Common myeloid progenitor, CD34-positive (primary cell): ENCODE measurements at regions not wholly inside any gene's neighbourhood (a gene's known extent, or its start where the extent isn't known, plus 50 kb on each side); places are given as distances from the start of the nearest gene placed in this dataset.

ENCODE experiments used
- CTCF ChIA-PET: fragments of 350-600 bp; sonication (Branson Sonifier 250); formaldehyde crosslinking; loops from one replicate; lab custom pipeline; 2021; ENCODE audit warnings: antibody characterized with exemption; lab: Charles Lee
- POLR2A ChIA-PET: fragments of 350-600 bp; sonication (Branson Sonifier 250); formaldehyde crosslinking; loops from one replicate; lab custom pipeline; 2021; ENCODE audit warnings: antibody characterized with exemption; lab: Charles Lee
- DNase-seq, 3 donors: peaks; one replicate each; pipeline versions ENCODE4 v3.0.0 to v3.0.0-alpha.2; 2013
- H3K27ac ChIP-seq, 2 experiments: 1 replicate in 1 of 2; 2 replicates in 1 of 2; pipeline ENCODE4 v1.7.0; 2013; ENCODE audit warnings: inconsistent platforms in 2 of 2, low read length in 2 of 2, mild to moderate bottlenecking in 2 of 2, low read depth in 1 of 2, moderate library complexity in 1 of 2; ENCODE audit not compliant: severe bottlenecking in 2 of 2, insufficient read depth in 1 of 2, poor library complexity in 1 of 2
- H3K27me3 ChIP-seq, 5 experiments: replicated peaks in 2 of 5; 1 replicate in 3 of 5; 2 replicates in 2 of 5; pipeline versions ENCODE4 v1.6.1 to v1.7.0; 2013; ENCODE audit warnings: low read length in 4 of 5, mild to moderate bottlenecking in 2 of 5, moderate library complexity in 2 of 5, inconsistent platforms in 1 of 5; ENCODE audit not compliant: insufficient read depth in 5 of 5, control insufficient read depth in 4 of 5
- H3K36me3 ChIP-seq, 4 experiments: 1 replicate in 2 of 4; 2 replicates in 2 of 4; pipeline versions ENCODE4 v1.6.1 to v1.7.0; 2013; ENCODE audit warnings: low read length in 3 of 4, control low read depth in 1 of 4, mild to moderate bottlenecking in 1 of 4; ENCODE audit not compliant: control insufficient read depth in 4 of 4, insufficient read depth in 4 of 4
- H3K4me1 ChIP-seq, 4 experiments: 1 replicate in 3 of 4; 2 replicates in 1 of 4; pipeline versions ENCODE4 v1.6.1 to v1.7.1; 2013; ENCODE audit warnings: low read length in 3 of 4, mild to moderate bottlenecking in 3 of 4, control low read depth in 1 of 4, inconsistent platforms in 1 of 4, moderate library complexity in 1 of 4; ENCODE audit not compliant: control insufficient read depth in 4 of 4, insufficient read depth in 4 of 4; ENCODE audit errors: control extremely low read depth in 1 of 4
- H3K4me3 ChIP-seq, 7 experiments: 1 replicate in 4 of 7; 2 replicates in 3 of 7; pipeline versions ENCODE4 v1.5.1 to v1.7.0; 2013; ENCODE audit warnings: mild to moderate bottlenecking in 7 of 7, low read length in 6 of 7, moderate library complexity in 6 of 7, inconsistent platforms in 2 of 7, low read depth in 2 of 7, control low read depth in 1 of 7; ENCODE audit not compliant: insufficient read depth in 4 of 7, control insufficient read depth in 1 of 7; ENCODE audit errors: extremely low read depth in 1 of 7
- H3K9me3 ChIP-seq, 5 experiments: 1 replicate in 4 of 5; 2 replicates in 1 of 5; pipeline versions ENCODE4 v1.6.1 to v1.7.1; 2013; ENCODE audit warnings: low read length in 4 of 5, mild to moderate bottlenecking in 2 of 5, inconsistent platforms in 1 of 5, low read depth in 1 of 5, moderate library complexity in 1 of 5; ENCODE audit not compliant: control insufficient read depth in 4 of 5, insufficient read depth in 2 of 5; ENCODE audit errors: control extremely low read depth in 1 of 5
- WGBS: methylation state at CpG from one replicate; pipeline ENCODE4 v1.1.5; 2013; ENCODE audit not compliant: insufficient coverage; 5-methylcytosine and 5-hydroxymethylcytosine counted together

DNA sequence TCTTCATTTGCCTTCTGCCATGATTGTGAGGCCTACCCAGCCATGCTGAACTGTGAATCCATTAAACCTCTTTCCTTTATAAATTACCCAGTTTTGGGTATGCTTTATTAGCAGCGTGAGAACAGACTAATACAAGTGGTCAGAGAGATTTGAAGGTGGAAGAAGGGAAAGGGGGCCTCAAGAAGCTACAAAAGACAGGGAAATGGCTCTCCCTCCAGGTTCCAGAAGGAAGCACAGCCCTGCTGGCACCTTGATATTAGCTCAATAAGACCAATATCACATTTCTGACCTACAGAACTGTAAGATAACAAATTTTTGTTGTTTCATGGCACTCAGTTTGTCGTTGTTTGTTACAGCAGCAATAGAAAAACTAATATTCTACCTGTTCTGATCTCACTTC is 536.5 kb upstream of the MARCKS start:
- Histone ChIP-seq H3K27me3 (no peaks in the 10 kb centered on the region), H3K27ac (no peak overlapping the region), H3K4me1 (no peaks in the 10 kb centered on the region), H3K36me3 (no peaks in the 10 kb centered on the region), H3K4me3 (no peak overlapping the region), H3K9me3 (no peaks in the 10 kb centered on the region)
- DNase-seq, result no peak
- ChIA-PET POLR2A (no interaction called here), CTCF (interaction anchor here (1.7 kb wide), 1 partner anchor 14 kb away, joined by 4 read pairs; no protein-coding TSS in a partner anchor)
- 100% methylated on average over 1 of the region's 2 CpGs for WGBS

DNA sequence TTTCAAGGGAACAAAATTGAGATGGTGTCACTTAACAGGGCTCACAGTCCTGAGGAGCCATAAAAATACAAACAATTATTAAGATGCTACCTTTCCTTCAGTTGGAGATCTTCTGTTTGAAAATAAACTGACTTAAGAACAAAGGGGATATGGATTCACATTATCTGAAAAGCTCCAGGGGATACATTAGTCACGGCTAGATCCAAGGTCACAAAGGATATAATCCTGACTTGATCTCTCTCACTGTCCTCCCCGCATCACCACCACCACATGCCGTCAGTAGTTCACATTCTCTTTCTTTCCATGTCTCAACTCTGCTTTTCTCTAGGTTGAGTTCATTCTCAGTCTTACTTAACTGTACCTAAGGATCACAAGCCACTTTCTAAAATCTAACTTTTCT is 530.4 kb upstream of the MARCKS start:
- no peaks in the 10 kb centered on the region for H3K36me3 ChIP-seq
- ChIA-PET CTCF (no interaction called here), POLR2A (no interaction called here)

DNA sequence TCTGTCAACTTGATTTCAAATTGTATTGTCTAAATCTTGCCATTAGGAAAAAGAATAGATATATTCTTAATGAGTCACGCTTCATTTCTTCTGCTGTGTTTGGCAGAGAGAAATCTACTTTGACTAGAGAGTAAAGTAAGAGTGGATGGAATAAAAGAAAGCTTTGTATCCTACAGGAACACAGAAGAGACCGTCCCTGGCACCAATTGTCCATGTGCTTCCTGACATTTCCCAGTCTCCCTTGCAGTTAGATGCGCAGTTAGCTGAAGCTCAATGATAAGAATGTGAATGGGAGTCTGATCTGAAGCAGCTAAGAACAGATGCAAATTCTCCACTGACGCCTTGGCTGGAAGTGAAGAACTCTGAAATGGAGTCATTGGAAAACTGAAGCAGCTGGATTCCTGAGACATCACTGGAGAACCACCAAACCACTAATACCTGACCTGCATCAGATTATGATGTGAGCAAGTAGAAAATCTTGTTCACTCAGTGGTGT is 528.2 kb upstream of the MARCKS start:
- WGBS, result 90% methylated on average over 2 of the region's 4 CpGs
- POLR2A ChIA-PET, result no interaction called here
- no peak for DNase-seq
- Histone ChIP-seq H3K27ac (no peak overlapping the region), H3K36me3 (no peaks in the 10 kb centered on the region), H3K9me3 (no peaks in the 10 kb centered on the region), H3K4me1 (no peaks in the 10 kb centered on the region), H3K4me3 (no peak overlapping the region), H3K27me3 (no peaks in the 10 kb centered on the region)
- CTCF ChIA-PET, result no interaction called here

More for the DNA sequence above, 530.4 kb upstream of the MARCKS start:
- Histone ChIP-seq H3K4me1 (no peaks in the 10 kb centered on the region), H3K27me3 (no peaks in the 10 kb centered on the region), H3K9me3 (no peaks in the 10 kb centered on the region), H3K27ac (no peak overlapping the region), H3K4me3 (no peak overlapping the region)
- 100% methylated on average over 2 of the region's 3 CpGs for WGBS
- no peak for DNase-seq

DNA sequence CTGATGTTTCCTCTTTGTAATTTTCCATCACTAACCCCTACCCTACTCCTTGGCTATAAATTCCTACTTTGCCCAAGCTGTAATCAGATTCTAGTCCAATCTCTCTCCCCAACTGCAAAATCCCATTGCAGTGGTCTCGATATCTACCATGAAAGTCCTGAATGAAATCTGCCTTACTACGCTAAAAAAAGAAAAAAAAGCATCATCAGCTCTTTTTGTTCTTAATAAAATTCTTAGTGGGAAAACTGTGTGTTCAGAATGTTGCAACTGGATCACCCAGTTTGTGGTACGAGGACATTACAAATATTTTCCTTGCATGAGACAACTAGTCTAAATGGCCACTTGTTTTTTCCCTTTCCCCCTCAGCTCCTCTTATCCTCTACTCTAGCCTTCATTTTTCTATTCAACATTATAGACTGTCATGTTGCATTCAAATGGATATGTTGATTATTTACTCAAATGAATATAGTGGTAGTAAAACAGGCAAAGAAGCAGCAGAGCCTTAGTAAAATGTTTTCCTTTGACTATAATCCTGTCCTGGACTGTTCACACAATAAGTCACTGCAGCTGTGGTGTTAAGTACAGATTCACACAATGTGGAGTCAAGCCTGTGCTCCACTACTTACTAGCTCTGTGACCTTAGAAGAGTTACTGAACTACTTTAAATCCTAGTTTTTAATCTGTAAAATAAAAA is 527.1 kb upstream of the MARCKS start:
- ChIA-PET CTCF (no interaction called here), POLR2A (no interaction called here)
- no peaks in the 10 kb centered on the region for H3K27me3 ChIP-seq
- H3K9me3 ChIP-seq, result no peaks in the 10 kb centered on the region
- H3K27ac ChIP-seq, result no peak overlapping the region
- H3K4me3 ChIP-seq, result no peak overlapping the region
- no peaks in the 10 kb centered on the region for H3K36me3 ChIP-seq
- no peak for DNase-seq
- no CpG with 5 or more reads among the region's 3 CpGs for WGBS
- no peaks in the 10 kb centered on the region for H3K4me1 ChIP-seq

DNA sequence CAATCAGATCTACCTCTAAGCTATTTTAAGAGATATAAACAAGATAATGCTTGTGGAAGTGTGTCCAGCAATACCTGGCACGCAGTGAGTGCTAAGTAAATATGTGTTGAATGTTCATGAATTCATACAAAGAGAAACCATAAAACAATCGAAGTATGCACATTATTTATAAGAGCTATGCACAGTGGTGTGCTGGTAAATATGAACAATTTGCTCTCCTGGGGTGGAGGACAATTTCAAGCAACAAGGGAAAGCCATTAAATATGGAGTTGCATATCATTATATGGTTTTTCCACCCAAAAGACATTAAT is 526.6 kb upstream of the MARCKS start:
- no CpG with 5 or more reads among the region's 2 CpGs for WGBS
- Histone ChIP-seq H3K27ac (no peak overlapping the region), H3K27me3 (no peaks in the 10 kb centered on the region), H3K36me3 (no peaks in the 10 kb centered on the region), H3K4me1 (no peaks in the 10 kb centered on the region), H3K4me3 (no peak overlapping the region), H3K9me3 (no peaks in the 10 kb centered on the region)
- DNase-seq, result no peak
- POLR2A ChIA-PET, result no interaction called here
- CTCF ChIA-PET, result no interaction called here

DNA sequence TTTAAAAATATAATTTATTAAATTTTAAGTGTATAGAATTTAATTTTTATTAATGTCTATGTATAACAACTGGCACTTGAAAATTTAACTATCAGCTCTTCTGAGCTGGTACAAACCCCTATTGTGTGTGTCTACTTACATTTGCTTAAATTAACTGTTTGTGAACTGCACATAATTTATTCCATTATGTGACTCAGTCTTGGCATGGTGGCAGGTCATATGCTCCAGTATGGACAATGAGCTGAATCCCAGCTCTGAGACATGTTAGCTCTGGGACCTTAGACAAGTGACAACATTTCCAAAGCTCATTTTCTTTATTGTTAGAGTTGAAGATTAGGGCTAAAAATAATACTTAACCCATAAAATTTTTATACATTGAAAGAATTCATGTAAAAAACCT is 526.1 kb upstream of the MARCKS start:
- Histone ChIP-seq H3K9me3 (no peaks in the 10 kb centered on the region), H3K4me1 (no peaks in the 10 kb centered on the region), H3K27ac (no peak overlapping the region), H3K4me3 (no peak overlapping the region), H3K27me3 (no peaks in the 10 kb centered on the region), H3K36me3 (no peaks in the 10 kb centered on the region)
- ChIA-PET POLR2A (no interaction called here), CTCF (no interaction called here)
- DNase-seq, result no peak

DNA sequence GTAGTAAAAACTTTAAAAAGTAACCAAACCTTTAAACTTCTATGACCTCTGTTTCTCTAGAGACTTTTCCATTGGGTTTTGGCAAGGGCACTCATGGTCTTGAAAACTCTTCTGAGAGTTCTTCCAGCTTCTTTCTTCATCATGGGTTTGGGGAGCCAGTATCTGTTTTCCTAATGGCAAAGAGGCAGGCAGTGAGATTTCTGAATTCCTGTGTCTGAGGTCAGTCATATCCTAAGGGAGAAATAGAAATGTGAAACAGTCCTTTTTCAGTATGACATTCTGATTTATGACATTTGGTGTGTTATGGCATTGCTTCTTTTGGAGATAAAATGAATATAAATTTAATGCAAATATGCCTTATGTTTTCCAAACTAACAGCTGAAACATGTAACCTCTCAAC is 518.5 kb upstream of the MARCKS start:
- CTCF ChIA-PET, result no interaction called here

More for the DNA sequence above, 518.5 kb upstream of the MARCKS start:
- Histone ChIP-seq H3K4me1 (no peaks in the 10 kb centered on the region), H3K9me3 (no peaks in the 10 kb centered on the region), H3K27ac (no peak overlapping the region), H3K4me3 (no peak overlapping the region), H3K36me3 (no peaks in the 10 kb centered on the region), H3K27me3 (peaks cover 0 to 3% (median 0%) of the 10 kb centered on the region in 5 experiments)
- DNase-seq, result no peak
- POLR2A ChIA-PET, result no interaction called here
